Uterus (tissue), 3 donors: ENCODE measurements at regions not wholly inside any gene's neighbourhood (a gene's known extent, or its start where the extent isn't known, plus 50 kb on each side); places are given as distances from the start of the nearest gene placed in this dataset.

Source experiments
- DNase-seq, 2 donors: peaks; one replicate each; pipeline ENCODE4 v3.0.0-alpha.2; 2019 to 2020
- H3K27ac ChIP-seq, 2 donors: fragments of 200-600 bp; sonication (generic); 1 replicate in 1 of 2; 2 replicates in 1 of 2; pipeline ENCODE4 v1.5.1; 2016 to 2018
- H3K27me3 ChIP-seq, 2 donors: fragments of 200-600 bp; sonication (generic); one replicate each; pipeline ENCODE4 v1.5.1; 2018 to 2019; ENCODE audit warnings: control low read depth in 1 of 2
- H3K36me3 ChIP-seq, 2 donors: fragments of 200-600 bp; sonication (generic); one replicate each; pipeline ENCODE4 v1.5.1; 2019; ENCODE audit warnings: control low read depth in 1 of 2
- H3K4me1 ChIP-seq, 2 donors: fragments of 200-600 bp; sonication (generic); one replicate each; pipeline ENCODE4 v1.5.1; 2018 to 2019; ENCODE audit warnings: control low read depth in 1 of 2
- H3K4me3 ChIP-seq, 2 donors: fragments of 200-600 bp; sonication (generic); 1 replicate in 1 of 2; 2 replicates in 1 of 2; pipeline ENCODE4 v1.5.1; 2018 to 2019; ENCODE audit warnings: mild to moderate bottlenecking in 1 of 2
- H3K9me3 ChIP-seq, 2 donors: fragments of 200-600 bp; sonication (generic); one replicate each; pipeline ENCODE4 v1.5.1; 2019; ENCODE audit warnings: control low read depth in 1 of 2
- CTCF ChIP-seq, 4 experiments: fragments of 200-600 bp in 2 of 4; fragments of 450-650 bp in 2 of 4; sonication (generic) in 2 of 4; IDR thresholded peaks; one replicate each; pipeline ENCODE4 v1.5.1; 2016 to 2019; ENCODE audit warnings: antibody characterized with exemption in 4 of 4, mild to moderate bottlenecking in 2 of 4, moderate library complexity in 1 of 4
- POLR2A ChIP-seq, 2 donors: fragments of 450-650 bp; IDR thresholded peaks; one replicate each; pipeline ENCODE4 v1.6.1; 2016; ENCODE audit warnings: antibody characterized with exemption in 2 of 2, mild to moderate bottlenecking in 1 of 2, moderate library complexity in 1 of 2
- intact Hi-C: fragments of 100-400 bp; cut with DNase I; formaldehyde crosslinking; loops from one replicate; pipeline ENCODE4 v1.15.1; 2023; ENCODE audit warnings: low total_unique reads
- donor health status: DM: yes; HTN: yes; CAD: no.

GRCh38 chr15:62572797-62573196 is 407.7 kb upstream of the C2CD4B start:
- H3K4me1 ChIP-seq = no peaks in the 10 kb centered on the region
- H3K4me3 ChIP-seq = no peak overlapping the region
- no peak for TF ChIP-seq POLR2A (IDR thresholded peaks at IDR 0.05)
- no peak for TF ChIP-seq CTCF (IDR thresholded peaks at IDR 0.05)
- no peaks in the 10 kb centered on the region for H3K36me3 ChIP-seq
- no peak overlapping the region for H3K27ac ChIP-seq
- DNase-seq = no peak
- H3K9me3 ChIP-seq = no peaks in the 10 kb centered on the region
- H3K27me3 ChIP-seq = no peaks in the 10 kb centered on the region
- intact Hi-C loops = no loop called here

- Histone ChIP-seq H3K36me3 (no peaks in the 10 kb centered on the region), H3K4me3 (no peak overlapping the region), H3K4me1 (no peaks in the 10 kb centered on the region), H3K27ac (no peak overlapping the region), H3K27me3 (no peaks in the 10 kb centered on the region), H3K9me3 (no peaks in the 10 kb centered on the region)
- TF ChIP-seq CTCF (IDR thresholded peaks at IDR 0.05) (no peak), POLR2A (IDR thresholded peaks at IDR 0.05) (no peak)
- intact Hi-C loops = no loop called here
- no peak for DNase-seq
Measured at GRCh38 chr15:62573876-62574275, 408.8 kb upstream of the C2CD4B start.

- Histone ChIP-seq H3K27ac (no peak overlapping the region), H3K36me3 (no peaks in the 10 kb centered on the region), H3K4me3 (no peak overlapping the region), H3K27me3 (no peaks in the 10 kb centered on the region), H3K4me1 (no peaks in the 10 kb centered on the region), H3K9me3 (no peaks in the 10 kb centered on the region)
- no peak for DNase-seq
- TF ChIP-seq CTCF (IDR thresholded peaks at IDR 0.05) (no peak), POLR2A (IDR thresholded peaks at IDR 0.05) (no peak)
- intact Hi-C loops = no loop called here
Measured at GRCh38 chr15:62578546-62578945, 413.5 kb upstream of the C2CD4B start.

GRCh38 chr15:62578960-62579359 is 413.9 kb upstream of the C2CD4B start:
- Histone ChIP-seq H3K27ac (no peak overlapping the region), H3K36me3 (no peaks in the 10 kb centered on the region), H3K27me3 (no peaks in the 10 kb centered on the region), H3K4me1 (no peaks in the 10 kb centered on the region), H3K9me3 (no peaks in the 10 kb centered on the region), H3K4me3 (no peak overlapping the region)
- no peak for DNase-seq
- intact Hi-C loops = no loop called here
- TF ChIP-seq POLR2A (IDR thresholded peaks at IDR 0.05) (no peak), CTCF (IDR thresholded peaks at IDR 0.05) (no peak)

- Histone ChIP-seq H3K9me3 (no peaks in the 10 kb centered on the region), H3K4me1 (no peaks in the 10 kb centered on the region), H3K27me3 (no peaks in the 10 kb centered on the region), H3K27ac (no peak overlapping the region), H3K36me3 (no peaks in the 10 kb centered on the region), H3K4me3 (no peak overlapping the region)
- TF ChIP-seq POLR2A (IDR thresholded peaks at IDR 0.05) (no peak), CTCF (IDR thresholded peaks at IDR 0.05) (no peak)
- intact Hi-C loops = no loop called here
- no peak for DNase-seq
Measured at GRCh38 chr15:62579842-62580241, 414.8 kb upstream of the C2CD4B start.
